Sigmoid colon (tissue), 4 donors: ENCODE measurements at regions not wholly inside any gene's neighbourhood (a gene's known extent, or its start where the extent isn't known, plus 50 kb on each side); places are given as distances from the start of the nearest gene placed in this dataset.

Experiments used
- EP300 ChIP-seq, 4 donors: sonication (generic); formaldehyde crosslinking; IDR thresholded peaks; one replicate each; pipeline ENCODE4 v1.6.1; 2017; ENCODE audit warnings: antibody characterized with exemption in 4 of 4
- TF ChIP-seq, protein P1 (sequence below), 4 experiments: fragments of 450-650 bp in 3 of 4; fragments of 200-600 bp in 1 of 4; IDR thresholded peaks; one replicate each; pipeline ENCODE4 v1.5.1; 2016 to 2019; ENCODE audit warnings: antibody characterized with exemption in 4 of 4, mild to moderate bottlenecking in 3 of 4, moderate library complexity in 2 of 4

DNA sequence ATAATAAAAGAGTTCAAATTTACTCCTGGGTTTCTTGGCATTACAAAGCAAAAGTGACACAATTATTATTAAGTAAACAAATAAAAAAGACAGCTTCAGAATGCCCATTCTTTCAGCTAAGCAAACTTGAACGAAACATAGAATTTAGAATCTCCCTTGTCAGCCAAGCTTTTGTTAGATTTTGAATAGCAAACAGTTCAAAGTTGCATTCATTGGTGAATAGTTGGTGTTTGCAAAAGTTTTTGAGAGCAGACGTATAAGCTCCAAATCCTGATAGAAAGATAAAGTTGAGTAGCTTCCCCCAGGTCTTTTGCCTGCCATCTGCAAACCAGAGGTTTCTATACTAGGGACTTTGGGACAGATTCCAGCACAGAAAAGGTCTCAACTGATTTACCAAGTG lies 434.3 kb upstream of the TNP1 start:
- no peak for TF ChIP-seq EP300 (IDR thresholded peaks at IDR 0.05)
- TF ChIP-seq, protein P1, sequence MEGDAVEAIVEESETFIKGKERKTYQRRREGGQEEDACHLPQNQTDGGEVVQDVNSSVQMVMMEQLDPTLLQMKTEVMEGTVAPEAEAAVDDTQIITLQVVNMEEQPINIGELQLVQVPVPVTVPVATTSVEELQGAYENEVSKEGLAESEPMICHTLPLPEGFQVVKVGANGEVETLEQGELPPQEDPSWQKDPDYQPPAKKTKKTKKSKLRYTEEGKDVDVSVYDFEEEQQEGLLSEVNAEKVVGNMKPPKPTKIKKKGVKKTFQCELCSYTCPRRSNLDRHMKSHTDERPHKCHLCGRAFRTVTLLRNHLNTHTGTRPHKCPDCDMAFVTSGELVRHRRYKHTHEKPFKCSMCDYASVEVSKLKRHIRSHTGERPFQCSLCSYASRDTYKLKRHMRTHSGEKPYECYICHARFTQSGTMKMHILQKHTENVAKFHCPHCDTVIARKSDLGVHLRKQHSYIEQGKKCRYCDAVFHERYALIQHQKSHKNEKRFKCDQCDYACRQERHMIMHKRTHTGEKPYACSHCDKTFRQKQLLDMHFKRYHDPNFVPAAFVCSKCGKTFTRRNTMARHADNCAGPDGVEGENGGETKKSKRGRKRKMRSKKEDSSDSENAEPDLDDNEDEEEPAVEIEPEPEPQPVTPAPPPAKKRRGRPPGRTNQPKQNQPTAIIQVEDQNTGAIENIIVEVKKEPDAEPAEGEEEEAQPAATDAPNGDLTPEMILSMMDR (IDR thresholded peaks at IDR 0.05), result no peak
